NOMO-1 treated with DMSO at 0.1 percent for 48 hours (cell line): ENCODE measurements at regions not wholly inside any gene's neighbourhood (a gene's known extent, or its start where the extent isn't known, plus 50 kb on each side); places are given as distances from the start of the nearest gene placed in this dataset.
A peak's percentile ranks its signal among the peaks of the same experiment; 100 is the strongest.
"Not testable (repeated sequence)": the region's sequence is repeated elsewhere in the genome, so short reads cannot be mapped to it uniquely, and the experiment has no call there.

Source experiments
- DNase-seq: peaks from one replicate; lab custom pipeline; 2025; ENCODE audit not compliant: unreplicated experiment; lab: John Stamatoyannopoulos, UW

- DNase-seq: no peak
These were observed 321.7 kb upstream of the ZC3H15 start for GRCh38 chr2:186164325-186164724.

- DNase-seq: no peak
These were observed 315.4 kb upstream of the ZC3H15 start for GRCh38 chr2:186170693-186171092.

- no peak for DNase-seq
These were observed 304.4 kb upstream of the ZC3H15 start for GRCh38 chr2:186181625-186182024.

GRCh38 chr2:186182366-186182765 is 303.7 kb upstream of the ZC3H15 start:
- DNase-seq: not testable (repeated sequence)

GRCh38 chr2:186183406-186183805 is 302.7 kb upstream of the ZC3H15 start:
- DNase-seq: no peak

GRCh38 chr2:186187854-186188253 is 298.2 kb upstream of the ZC3H15 start:
- no peak for DNase-seq

- no peak for DNase-seq
These were observed 296.2 kb upstream of the ZC3H15 start for GRCh38 chr2:186189816-186190215.

- DNase-seq: no peak
These were observed 290.4 kb upstream of the ZC3H15 start for GRCh38 chr2:186195696-186196095.

- DNase-seq: no peak
These were observed 288.1 kb upstream of the ZC3H15 start for GRCh38 chr2:186197955-186198354.

GRCh38 chr2:186199029-186199428 is 287.0 kb upstream of the ZC3H15 start:
- no peak for DNase-seq

- DNase-seq: no peak
These were observed 284.7 kb upstream of the ZC3H15 start for GRCh38 chr2:186201371-186201770.

GRCh38 chr2:186205254-186205911 is 280.7 kb upstream of the ZC3H15 start:
- peak; percentile 33 for DNase-seq

GRCh38 chr2:186209532-186209931 is 276.5 kb upstream of the ZC3H15 start:
- DNase-seq: no peak

GRCh38 chr2:186220409-186220808 is 265.7 kb upstream of the ZC3H15 start:
- no peak for DNase-seq

GRCh38 chr2:186229265-186229664 is 256.8 kb upstream of the ZC3H15 start:
- no peak for DNase-seq

- DNase-seq: no peak
These were observed 244.2 kb upstream of the ZC3H15 start for GRCh38 chr2:186241874-186242273.

- DNase-seq: no peak
These were observed 231.3 kb upstream of the ZC3H15 start for GRCh38 chr2:186254759-186255158.

- no peak for DNase-seq
These were observed 230.2 kb upstream of the ZC3H15 start for GRCh38 chr2:186255823-186256222.

GRCh38 chr2:186256540-186256939 is 229.5 kb upstream of the ZC3H15 start:
- peak; percentile 5 for DNase-seq

- no peak for DNase-seq
These were observed 222.3 kb upstream of the ZC3H15 start for GRCh38 chr2:186263673-186264250.

- DNase-seq: no peak
These were observed 216.5 kb upstream of the ZC3H15 start for GRCh38 chr2:186269536-186269935.

GRCh38 chr2:186273953-186274352 is 212.1 kb upstream of the ZC3H15 start:
- DNase-seq: no peak
